Endothelial cell of umbilical vein (primary cell): ENCODE measurements at regions not wholly inside any gene's neighbourhood (a gene's known extent, or its start where the extent isn't known, plus 50 kb on each side); places are given as distances from the start of the nearest gene placed in this dataset.

Source experiments
- BruUV-seq: library from RNA; stranded (reverse); fragments of 400-500 nt; replicated peaks from 2 replicates; lab custom pipeline; 2021; lab: Mats Ljungman, UMichigan
- CTCF ChIA-PET: fragments of 300-600, 350-600 bp; sonication (Branson Sonifier 250); formaldehyde crosslinking; loops from one replicate; lab custom pipeline; 2021; ENCODE audit warnings: antibody characterized with exemption, inconsistent platforms; lab: Charles Lee
- POLR2A ChIA-PET: fragments of 300-600, 350-600 bp; sonication (Branson Sonifier 250); formaldehyde crosslinking; loops from one replicate; lab custom pipeline; 2021; ENCODE audit warnings: antibody characterized with exemption, inconsistent platforms; lab: Charles Lee
- DNase-seq: peaks from one replicate; pipeline ENCODE4 v3.0.0-alpha.2; 2011; ENCODE audit warnings: low read depth, low spot score
- FAIRE-seq: peaks from 2 replicates; lab custom pipeline; 2011; peaks lifted over from hg19 to GRCh38; lab: Jason Lieb, UNC
- H2AFZ ChIP-seq: 2 replicates; pipeline ENCODE4 v1.6.0; 2012; ENCODE audit warnings: low read depth, low read length, control low read depth, inconsistent platforms
- H3K27ac ChIP-seq: 2 replicates; pipeline ENCODE4 v1.5.1; 2011; ENCODE audit warnings: low read depth, mild to moderate bottlenecking, control low read depth, low read length, moderate library complexity; ENCODE audit not compliant: insufficient read depth
- H3K27me3 ChIP-seq, 2 experiments: 2 replicates each; pipeline versions ENCODE4 v1.6.0 to v1.6.1; 2011; ENCODE audit warnings: low read length in 2 of 2, mixed read lengths in 1 of 2; ENCODE audit not compliant: control insufficient read depth in 2 of 2, insufficient read depth in 2 of 2
- H3K36me3 ChIP-seq, 2 experiments: 2 replicates in 1 of 2; 3 replicates in 1 of 2; pipeline ENCODE4 v1.5.1; 2011; ENCODE audit warnings: low read length in 2 of 2, mild to moderate bottlenecking in 1 of 2, moderate library complexity in 1 of 2; ENCODE audit not compliant: control insufficient read depth in 2 of 2, insufficient read depth in 2 of 2; ENCODE audit errors: extremely low read depth in 1 of 2
- H3K4me1 ChIP-seq: 3 replicates; pipeline ENCODE4 v1.5.1; 2011; ENCODE audit warnings: mild to moderate bottlenecking, low read length; ENCODE audit not compliant: control insufficient read depth, insufficient read depth; ENCODE audit errors: extremely low read depth
- H3K4me2 ChIP-seq: 2 replicates; pipeline ENCODE4 v1.6.1; 2011; ENCODE audit warnings: low read length, control low read depth, mixed read lengths; ENCODE audit not compliant: insufficient read depth
- H3K4me3 ChIP-seq, 3 experiments: fragments of 200-600 bp in 1 of 3; sonication (generic), shearing (Covaris generic) in 1 of 3; replicated peaks in 1 of 3; 2 replicates each; pipeline ENCODE4 v1.5.1; 2011 to 2016; ENCODE audit warnings: control low read depth in 3 of 3, low read length in 3 of 3, mild to moderate bottlenecking in 2 of 3, inconsistent platforms in 1 of 3, low read depth in 1 of 3, moderate library complexity in 1 of 3; ENCODE audit not compliant: insufficient read depth in 1 of 3
- H3K79me2 ChIP-seq: 2 replicates; pipeline ENCODE4 v1.6.0; 2012; ENCODE audit warnings: low read length, inconsistent platforms; ENCODE audit not compliant: control insufficient read depth, insufficient read depth
- H3K9ac ChIP-seq: replicated peaks from 2 replicates; pipeline ENCODE3; 2011; ENCODE audit warnings: low read length, control low read depth; ENCODE audit not compliant: insufficient read depth; ENCODE audit errors: extremely low read depth
- H3K9me1 ChIP-seq: replicated peaks from 3 replicates; pipeline ENCODE4 v1.6.0; 2011; ENCODE audit warnings: mild to moderate bottlenecking, low read length; ENCODE audit not compliant: control insufficient read depth, insufficient read depth; ENCODE audit errors: extremely low read depth
- H3K9me3 ChIP-seq: replicated peaks from 2 replicates; pipeline ENCODE4 v1.5.1; 2012; ENCODE audit warnings: low read length, inconsistent platforms; ENCODE audit not compliant: control insufficient read depth, insufficient read depth
- H4K20me1 ChIP-seq: replicated peaks from 2 replicates; pipeline ENCODE3; 2011; ENCODE audit warnings: mild to moderate bottlenecking, low read length; ENCODE audit not compliant: control insufficient read depth, insufficient read depth; ENCODE audit errors: extremely low read depth
- CTCF ChIP-seq, 2 donors: IDR thresholded peaks; 1 replicate in 1 of 2; 2 replicates in 1 of 2; pipeline ENCODE4 v1.5.1; 2011; ENCODE audit warnings: low read length in 2 of 2, mild to moderate bottlenecking in 2 of 2, moderate library complexity in 2 of 2, control low read depth in 1 of 2, inconsistent platforms in 1 of 2, low read depth in 1 of 2; ENCODE audit not compliant: insufficient read depth in 1 of 2; ENCODE audit errors: extremely low read depth in 1 of 2
- EZH2 ChIP-seq: IDR thresholded peaks from 2 replicates; pipeline ENCODE4 v1.6.1; 2012; ENCODE audit warnings: borderline replicate concordance, low read depth, mild to moderate bottlenecking, moderate library complexity, low read length, inconsistent platforms; ENCODE audit not compliant: severe bottlenecking
- FOS ChIP-seq: IDR thresholded peaks from 2 replicates; pipeline ENCODE4 v1.6.1; 2011; ENCODE audit warnings: mild to moderate bottlenecking, low read length, moderate library complexity, borderline replicate concordance; ENCODE audit not compliant: insufficient read depth
- GATA2 ChIP-seq: IDR thresholded peaks from 2 replicates; pipeline ENCODE4 v1.7.0; 2011; ENCODE audit warnings: low read depth, mild to moderate bottlenecking, moderate library complexity, mixed read lengths, low read length; ENCODE audit not compliant: insufficient read length, insufficient read depth
- MYC ChIP-seq: IDR thresholded peaks from one replicate; pipeline ENCODE4 v1.6.1; 2011; ENCODE audit warnings: mild to moderate bottlenecking, low read depth, low read length
- POLR2A ChIP-seq: IDR thresholded peaks from 2 replicates; pipeline ENCODE4 v1.6.1; 2012; ENCODE audit warnings: low read depth, mild to moderate bottlenecking, control low read depth, low read length
- POLR2AphosphoS5 ChIP-seq: IDR thresholded peaks from 2 replicates; pipeline ENCODE4 v1.6.1; 2012; ENCODE audit warnings: low read depth, mild to moderate bottlenecking, control low read depth, low read length, moderate library complexity; ENCODE audit not compliant: insufficient read depth
- dilution Hi-C: fragments of 300-500 bp; cut with MboI; formaldehyde crosslinking; loops from one replicate; pipeline ENCODE4 v1.15.0; 2019; ENCODE audit warnings: low sequenced_read_pairs; ENCODE audit not compliant: extremely low pct_ligation_motif_present
- intact Hi-C: fragments of 100-400 bp; cut with micrococcal nuclease; formaldehyde crosslinking; loops from one replicate; pipeline ENCODE4 v1.10.0; 2022

GRCh38 chr1:191788551-191788950 is 369.7 kb upstream of the RGS18 start:
- TF ChIP-seq POLR2A (no peak), FOS (no peak), GATA2 (no peak), MYC (no peak), CTCF (IDR thresholded peaks at IDR 0.05; ENCODE audit: extremely low read depth in 1 of 2, insufficient read depth in 1 of 2, low read depth in 1 of 2, low read length in 2 of 2) (no peak), EZH2 (no peak), POLR2AphosphoS5 (no peak)
- H3K27me3 ChIP-seq = no peaks in the 10 kb centered on the region
- H3K36me3 ChIP-seq = no peaks in the 10 kb centered on the region
- H3K9me3 ChIP-seq = no peaks in the 10 kb centered on the region
- dilution Hi-C loops = no loop called here
- H3K4me2 ChIP-seq = no peak overlapping the region
- no peaks in the 10 kb centered on the region for H4K20me1 ChIP-seq
- ChIA-PET POLR2A (no interaction called here), CTCF (no interaction called here)
- no peak overlapping the region for H2AFZ ChIP-seq
- H3K27ac ChIP-seq = no peak overlapping the region
- intact Hi-C loops = no loop called here
- DNase-seq (no peak), FAIRE-seq (no peak)
- H3K9ac ChIP-seq = no peak overlapping the region
- H3K4me3 ChIP-seq = no peak overlapping the region
- H3K79me2 ChIP-seq = no peaks in the 10 kb centered on the region
- no TSS peak for BruUV-seq
- no peaks in the 10 kb centered on the region for H3K9me1 ChIP-seq
- H3K4me1 ChIP-seq = no peaks in the 10 kb centered on the region
